ENCODE measurements at regions not wholly inside any gene's neighbourhood (a gene's known extent, or its start where the extent isn't known, plus 50 kb on each side); places are given as distances from the start of the nearest gene placed in this dataset.
A peak's percentile ranks its signal among the peaks of the same experiment; 100 is the strongest.

DNA sequence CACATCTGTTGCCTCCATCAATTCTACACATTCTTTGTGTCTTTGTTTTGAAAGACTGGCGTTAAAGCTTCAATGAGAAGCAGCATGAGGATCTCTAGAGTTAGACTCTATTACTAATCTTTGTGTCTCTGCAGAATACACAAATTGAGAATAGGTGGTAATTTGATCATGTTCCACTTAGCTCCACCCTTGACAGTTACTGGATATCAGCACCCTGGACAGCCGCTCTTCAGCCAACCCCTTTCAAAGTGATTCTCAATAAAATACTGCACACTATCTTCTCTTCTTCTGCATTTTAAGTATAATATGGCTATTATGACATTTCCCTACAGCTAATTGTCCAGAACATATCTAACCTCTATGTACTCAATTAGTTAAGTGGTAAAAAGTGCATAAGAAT is 54.3 kb upstream of the CNR1 start:
- DNase-seq, result peak in 1 of 2 experiments; percentile 38

DNA sequence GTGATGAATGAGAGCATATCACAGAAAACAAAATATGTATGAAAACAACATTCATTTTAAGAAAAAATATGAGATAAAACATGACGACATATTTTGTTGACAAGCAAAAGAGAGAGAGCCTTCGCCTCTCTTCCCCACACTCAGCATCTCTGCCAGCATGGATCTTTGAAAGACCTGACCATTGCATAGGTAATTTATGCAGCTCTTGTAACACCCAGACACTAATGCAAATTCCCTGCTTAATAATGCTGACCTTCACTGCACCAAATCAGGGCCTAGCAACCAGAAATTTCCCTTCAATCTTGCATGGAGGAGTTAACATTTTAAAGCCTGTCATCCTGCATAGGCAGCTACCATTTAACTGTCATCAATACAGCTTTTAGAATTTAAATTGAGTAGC is 50.0 kb upstream of the CNR1 start:
- DNase-seq, result no peak

Data from NCI-H1930 (cell line).